Loucy (cell line): ENCODE measurements at regions not wholly inside any gene's neighbourhood (a gene's known extent, or its start where the extent isn't known, plus 50 kb on each side); places are given as distances from the start of the nearest gene placed in this dataset.

ENCODE experiments used
- H2AFZ ChIP-seq: fragments of 200-600 bp; sonication (generic); 2 replicates; pipeline ENCODE4 v1.6.0; 2016; ENCODE audit warnings: antibody characterized with exemption, mild to moderate bottlenecking, low read length, moderate library complexity
- H3F3A ChIP-seq: fragments of 200-600 bp; 2 replicates; pipeline ENCODE4 v1.6.0; 2016; ENCODE audit warnings: antibody characterized with exemption, low read depth, mild to moderate bottlenecking
- H3K27me3 ChIP-seq: fragments of 200-600 bp; sonication (generic); 2 replicates; pipeline ENCODE4 v1.6.1; 2014; ENCODE audit warnings: low read length, mild to moderate bottlenecking; ENCODE audit not compliant: insufficient read depth, poor library complexity, severe bottlenecking
- H3K36me3 ChIP-seq: fragments of 200-600 bp; sonication (generic); 2 replicates; pipeline ENCODE4 v1.6.1; 2016; ENCODE audit warnings: low read length; ENCODE audit not compliant: insufficient read depth
- H3K4me1 ChIP-seq: fragments of 200-600 bp; sonication (generic); 2 replicates; pipeline ENCODE4 v1.5.1; 2014; ENCODE audit warnings: low read length, mild to moderate bottlenecking; ENCODE audit not compliant: insufficient read depth, poor library complexity, severe bottlenecking
- H3K4me2 ChIP-seq: fragments of 200-600 bp; sonication (generic); 2 replicates; pipeline ENCODE4 v1.6.0; 2014; ENCODE audit warnings: antibody characterized with exemption, low read length, low read depth, mild to moderate bottlenecking; ENCODE audit not compliant: poor library complexity, severe bottlenecking
- H3K4me3 ChIP-seq: fragments of 200-600 bp; sonication (generic); 2 replicates; pipeline ENCODE4 v1.5.1; 2014; ENCODE audit warnings: low read length, mild to moderate bottlenecking, mixed read lengths; ENCODE audit not compliant: poor library complexity, severe bottlenecking
- H3K79me2 ChIP-seq: fragments of 200-600 bp; sonication (generic); 2 replicates; pipeline ENCODE4 v1.6.1; 2014; ENCODE audit warnings: low read length; ENCODE audit not compliant: insufficient read depth
- H3K9ac ChIP-seq: fragments of 200-600 bp; sonication (generic); 2 replicates; pipeline ENCODE4 v1.6.0; 2014; ENCODE audit warnings: mild to moderate bottlenecking, low read depth, low read length, moderate library complexity; ENCODE audit not compliant: poor library complexity, severe bottlenecking
- H3K9me2 ChIP-seq: fragments of 200-600 bp; sonication (generic); replicated peaks from 2 replicates; pipeline ENCODE4 v1.6.1; 2016; ENCODE audit warnings: low read depth, low read length, mixed read lengths
- H3K9me3 ChIP-seq: fragments of 200-600 bp; sonication (generic); 2 replicates; pipeline ENCODE4 v1.6.1; 2014; ENCODE audit warnings: mild to moderate bottlenecking, antibody characterized with exemption, low read length, low read depth; ENCODE audit not compliant: insufficient read depth
- H4K20me1 ChIP-seq: fragments of 200-600 bp; sonication (generic); 2 replicates; pipeline ENCODE4 v1.6.0; 2014; ENCODE audit warnings: antibody characterized with exemption, low read length, mild to moderate bottlenecking; ENCODE audit not compliant: insufficient read depth, poor library complexity, severe bottlenecking
- EZH2phosphoT487 ChIP-seq: fragments of 200-600 bp; IDR thresholded peaks from 2 replicates; pipeline ENCODE4 v1.6.1; 2018; ENCODE audit warnings: antibody characterized with exemption, mild to moderate bottlenecking, moderate library complexity, borderline replicate concordance
- TF ChIP-seq, protein P1 (sequence below): fragments of 200-600 bp; sonication (generic); conservative IDR thresholded peaks from 2 replicates; pipeline ENCODE4 v1.5.1; 2014; ENCODE audit warnings: mild to moderate bottlenecking, antibody characterized with exemption, low read length

DNA sequence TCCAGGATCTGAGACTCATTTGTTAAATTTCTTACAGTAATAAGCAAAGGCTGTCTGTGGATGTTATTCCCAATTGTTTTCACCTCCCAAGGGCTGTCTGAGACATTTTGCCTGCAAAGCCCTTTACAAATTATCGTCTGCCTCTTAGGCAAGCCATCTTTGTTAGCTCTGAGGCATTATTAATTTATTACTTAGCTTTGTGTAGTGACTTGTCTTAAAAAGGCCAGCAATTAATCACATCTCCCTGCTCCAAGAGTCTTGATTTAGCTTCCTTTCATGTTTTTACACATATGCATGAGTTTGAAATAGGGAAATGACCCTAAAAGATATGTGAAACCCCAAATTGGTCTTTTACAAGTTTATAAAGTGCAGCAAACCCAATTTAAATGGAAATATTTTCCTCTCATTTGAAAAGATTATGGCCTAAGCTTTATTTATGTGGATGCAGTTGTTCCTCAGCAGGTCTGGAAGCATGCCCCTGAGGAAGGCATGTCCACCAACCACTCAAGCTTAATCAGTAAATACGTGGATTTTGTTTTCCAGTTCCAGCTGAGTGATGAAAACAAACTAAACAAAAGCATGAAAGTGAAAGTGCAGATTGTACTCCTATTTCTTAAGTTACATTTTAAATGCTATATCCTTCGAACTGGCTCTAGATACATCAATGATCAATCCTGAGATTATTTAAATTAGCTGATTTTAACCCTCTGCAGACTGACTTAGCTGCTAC lies 173.6 kb upstream of the LNX1 start:
- Histone ChIP-seq H3K9me3 (no peaks in the 10 kb centered on the region), H3K27me3 (no peaks in the 10 kb centered on the region), H3K79me2 (no peaks in the 10 kb centered on the region), H3K9me2 (no peaks in the 10 kb centered on the region), H2AFZ (no peak overlapping the region; the same call in 1 of the 2 replicates), H3K4me2 (no peak overlapping the region), H3K4me3 (no peak overlapping the region), H4K20me1 (no peaks in the 10 kb centered on the region), H3K4me1 (no peaks in the 10 kb centered on the region), H3K9ac (no peak overlapping the region), H3F3A (no peaks in the 10 kb centered on the region), H3K36me3 (no peaks in the 10 kb centered on the region)
- TF ChIP-seq, protein P1, sequence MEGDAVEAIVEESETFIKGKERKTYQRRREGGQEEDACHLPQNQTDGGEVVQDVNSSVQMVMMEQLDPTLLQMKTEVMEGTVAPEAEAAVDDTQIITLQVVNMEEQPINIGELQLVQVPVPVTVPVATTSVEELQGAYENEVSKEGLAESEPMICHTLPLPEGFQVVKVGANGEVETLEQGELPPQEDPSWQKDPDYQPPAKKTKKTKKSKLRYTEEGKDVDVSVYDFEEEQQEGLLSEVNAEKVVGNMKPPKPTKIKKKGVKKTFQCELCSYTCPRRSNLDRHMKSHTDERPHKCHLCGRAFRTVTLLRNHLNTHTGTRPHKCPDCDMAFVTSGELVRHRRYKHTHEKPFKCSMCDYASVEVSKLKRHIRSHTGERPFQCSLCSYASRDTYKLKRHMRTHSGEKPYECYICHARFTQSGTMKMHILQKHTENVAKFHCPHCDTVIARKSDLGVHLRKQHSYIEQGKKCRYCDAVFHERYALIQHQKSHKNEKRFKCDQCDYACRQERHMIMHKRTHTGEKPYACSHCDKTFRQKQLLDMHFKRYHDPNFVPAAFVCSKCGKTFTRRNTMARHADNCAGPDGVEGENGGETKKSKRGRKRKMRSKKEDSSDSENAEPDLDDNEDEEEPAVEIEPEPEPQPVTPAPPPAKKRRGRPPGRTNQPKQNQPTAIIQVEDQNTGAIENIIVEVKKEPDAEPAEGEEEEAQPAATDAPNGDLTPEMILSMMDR, result no peak
- no peak for TF ChIP-seq EZH2phosphoT487

DNA sequence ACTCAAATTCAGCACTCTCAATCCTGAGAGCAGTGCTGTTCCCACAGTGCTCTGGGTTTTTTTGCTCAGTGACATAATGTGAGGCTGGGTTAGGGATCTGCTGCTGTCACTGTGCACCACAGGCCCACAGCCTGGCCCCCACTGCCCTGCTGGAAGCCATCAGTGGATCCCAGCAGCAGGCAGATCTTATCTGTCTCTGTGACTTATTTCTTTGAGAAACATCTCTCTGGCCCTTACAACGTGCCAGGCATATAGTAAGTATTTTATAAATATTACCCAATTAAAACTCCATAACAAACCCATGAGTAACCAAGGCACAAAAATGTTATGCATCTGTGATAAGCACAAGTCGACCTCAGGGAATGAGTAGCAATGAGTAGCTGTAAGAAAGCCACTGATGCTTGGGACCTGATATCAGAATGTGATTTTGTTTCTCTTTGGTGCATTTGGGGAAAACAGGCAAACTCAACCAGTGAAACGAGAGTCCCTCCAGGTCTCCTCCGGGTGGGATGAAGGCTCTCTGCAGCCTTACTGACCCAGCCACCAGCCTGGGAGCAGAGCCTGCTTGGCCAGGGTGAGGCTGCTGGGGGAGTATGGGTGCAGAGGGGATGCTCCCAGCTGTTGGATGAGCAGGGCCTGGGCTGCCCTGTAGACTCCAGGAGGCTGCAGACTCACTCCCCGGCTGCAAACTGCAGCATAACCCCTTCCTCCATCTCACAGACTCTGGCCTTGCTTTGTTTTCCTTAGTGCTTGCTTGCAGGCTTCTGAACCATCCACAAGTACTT lies 172.7 kb upstream of the LNX1 start:
- Histone ChIP-seq H3K36me3 (no peaks in the 10 kb centered on the region), H3K79me2 (no peaks in the 10 kb centered on the region), H3K27me3 (no peaks in the 10 kb centered on the region), H3K4me3 (no peak overlapping the region), H3K4me1 (no peaks in the 10 kb centered on the region), H3K4me2 (no peak overlapping the region), H3K9ac (no peak overlapping the region), H3K9me3 (no peaks in the 10 kb centered on the region), H4K20me1 (no peaks in the 10 kb centered on the region), H3K9me2 (no peaks in the 10 kb centered on the region), H3F3A (no peaks in the 10 kb centered on the region), H2AFZ (no peak overlapping the region)
- no peak for TF ChIP-seq EZH2phosphoT487
- TF ChIP-seq, protein P1, result no peak

DNA sequence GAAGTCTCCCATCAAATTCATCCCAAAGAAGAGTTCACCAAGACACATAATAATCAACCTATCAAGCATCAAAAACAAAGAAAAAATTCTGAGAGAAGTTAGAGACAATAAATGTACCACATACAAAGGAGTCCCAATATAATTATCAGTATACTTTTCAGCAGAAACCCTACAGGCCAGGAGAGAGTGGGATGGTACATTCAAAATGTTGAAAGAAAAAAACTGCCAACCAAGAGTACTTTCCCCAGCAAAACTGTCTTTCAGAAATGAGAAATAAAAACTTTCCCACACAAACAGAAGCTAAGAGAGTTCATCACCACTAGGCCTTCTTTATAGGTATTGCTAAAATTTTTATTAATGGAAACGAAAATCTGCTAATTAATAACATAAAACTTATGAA lies 164.4 kb upstream of the LNX1 start:
- Histone ChIP-seq H2AFZ (no peak overlapping the region), H3K36me3 (no peaks in the 10 kb centered on the region), H3K79me2 (no peaks in the 10 kb centered on the region), H3K9me3 (no peaks in the 10 kb centered on the region), H4K20me1 (no peaks in the 10 kb centered on the region), H3K4me2 (no peak overlapping the region), H3K9ac (no peak overlapping the region), H3K9me2 (no peaks in the 10 kb centered on the region), H3K4me1 (no peaks in the 10 kb centered on the region), H3K4me3 (no peak overlapping the region), H3K27me3 (no peaks in the 10 kb centered on the region), H3F3A (no peaks in the 10 kb centered on the region)
- TF ChIP-seq, protein P1, result no peak
- no peak for TF ChIP-seq EZH2phosphoT487
